Progenitor cell of endocrine pancreas (in vitro differentiated cells): ENCODE measurements at regions not wholly inside any gene's neighbourhood (a gene's known extent, or its start where the extent isn't known, plus 50 kb on each side); places are given as distances from the start of the nearest gene placed in this dataset.

Experiments used
- DNase-seq: peaks from one replicate; pipeline ENCODE4 v3.0.0; 2021; ENCODE audit warnings: low spot score; ENCODE audit not compliant: unreplicated experiment
- H3K27ac Mint-ChIP-seq: 2 replicates; pipeline ENCODE4 v1.8.0; 2021; ENCODE audit warnings: mild to moderate bottlenecking, moderate library complexity, mixed read lengths
- H3K27me3 Mint-ChIP-seq: 2 replicates; pipeline ENCODE4 v1.8.0; 2021; ENCODE audit warnings: mixed read lengths
- H3K36me3 Mint-ChIP-seq: 2 replicates; pipeline ENCODE4 v1.8.0; 2022; ENCODE audit warnings: mixed read lengths; ENCODE audit not compliant: insufficient read depth
- H3K4me1 Mint-ChIP-seq: 2 replicates; pipeline ENCODE4 v1.8.0; 2021; ENCODE audit warnings: low read depth, mixed read lengths
- H3K4me3 Mint-ChIP-seq: 2 replicates; pipeline ENCODE4 v1.8.0; 2021; ENCODE audit warnings: low read depth, mild to moderate bottlenecking, moderate library complexity, mixed read lengths
- H3K9me3 Mint-ChIP-seq: 2 replicates; pipeline ENCODE4 v1.8.0; 2021; ENCODE audit warnings: low read depth, mixed read lengths
- CTCF ChIP-seq: fragments of 200-600 bp; sonication (generic); IDR thresholded peaks from one replicate; pipeline ENCODE4 v1.5.0; 2021; ENCODE audit warnings: antibody characterized with exemption, mild to moderate bottlenecking; ENCODE audit not compliant: unreplicated experiment

- DNase-seq = no peak
- H3K4me1 Mint-ChIP-seq = peaks cover 6% of the 10 kb centered on the region
- H3K27ac Mint-ChIP-seq = no peak overlapping the region
- H3K9me3 Mint-ChIP-seq = peaks cover 11% of the 10 kb centered on the region
- H3K4me3 Mint-ChIP-seq = no peak overlapping the region
- no peaks in the 10 kb centered on the region for H3K27me3 Mint-ChIP-seq
- H3K36me3 Mint-ChIP-seq = no peaks in the 10 kb centered on the region
- no peak for TF ChIP-seq CTCF
Measured at GRCh38 chr7:97337849-97338248, 220.4 kb downstream of the SDHAF3 start.

- H3K27ac Mint-ChIP-seq = no peak overlapping the region
- no peak for TF ChIP-seq CTCF
- H3K4me1 Mint-ChIP-seq = peaks cover 8% of the 10 kb centered on the region
- H3K4me3 Mint-ChIP-seq = no peak overlapping the region
- no peaks in the 10 kb centered on the region for H3K9me3 Mint-ChIP-seq
- H3K36me3 Mint-ChIP-seq = no peaks in the 10 kb centered on the region
- DNase-seq = no peak
- no peaks in the 10 kb centered on the region for H3K27me3 Mint-ChIP-seq
Measured at GRCh38 chr7:97342512-97342911, 225.0 kb downstream of the SDHAF3 start.

- DNase-seq = no peak
- H3K4me3 Mint-ChIP-seq = no peak overlapping the region
Measured at GRCh38 chr7:97346349-97346748, 228.9 kb downstream of the SDHAF3 start.

DNA sequence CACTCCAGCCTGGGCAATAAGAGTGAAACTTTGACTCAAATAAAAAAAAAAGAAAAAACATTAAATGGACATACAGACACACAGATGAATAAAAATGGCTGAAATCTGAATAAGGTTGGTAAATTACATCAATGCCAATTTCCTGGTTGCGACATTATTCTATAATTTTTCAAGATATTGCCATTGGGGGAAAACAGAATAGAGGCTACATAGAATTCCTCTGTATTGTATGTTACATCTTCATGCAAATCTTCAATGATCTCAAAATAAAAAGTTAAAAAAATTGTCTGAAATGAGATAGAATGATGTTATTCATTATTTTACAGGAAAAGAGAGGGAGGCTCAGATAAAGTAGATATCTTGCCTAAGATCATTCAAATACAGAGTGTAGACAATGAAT, 234.0 kb downstream of the SDHAF3 start:
- Mint-ChIP-seq H3K27ac (no peak overlapping the region), H3K9me3 (peaks cover 9% of the 10 kb centered on the region), H3K4me3 (no peak overlapping the region), H3K36me3 (peaks cover 1% of the 10 kb centered on the region), H3K4me1 (peaks cover 10% of the 10 kb centered on the region), H3K27me3 (no peaks in the 10 kb centered on the region)
- no peak for TF ChIP-seq CTCF
- DNase-seq = no peak

More at GRCh38 chr7:97346349-97346748, 228.9 kb downstream of the SDHAF3 start:
- Mint-ChIP-seq H3K27me3 (no peaks in the 10 kb centered on the region), H3K27ac (no peak overlapping the region), H3K36me3 (no peaks in the 10 kb centered on the region), H3K9me3 (peaks cover 4% of the 10 kb centered on the region), H3K4me1 (peaks cover 8% of the 10 kb centered on the region)
- TF ChIP-seq CTCF = no peak

GRCh38 chr7:97357459-97357858, 240.0 kb downstream of the SDHAF3 start:
- Mint-ChIP-seq H3K4me1 (peaks cover 10% of the 10 kb centered on the region), H3K27ac (no peak overlapping the region), H3K36me3 (no peaks in the 10 kb centered on the region), H3K4me3 (no peak overlapping the region), H3K9me3 (no peaks in the 10 kb centered on the region), H3K27me3 (no peaks in the 10 kb centered on the region)
- DNase-seq = no peak
- no peak for TF ChIP-seq CTCF
